GM19438 (cell line): ENCODE measurements at regions not wholly inside any gene's neighbourhood (a gene's known extent, or its start where the extent isn't known, plus 50 kb on each side); places are given as distances from the start of the nearest gene placed in this dataset.

Experiments
- ATAC-seq: cut with Tn5 transposase; IDR thresholded peaks from one replicate; pipeline ENCODE4 v1.9.1; 2021; ENCODE audit warnings: low read depth; ENCODE audit not compliant: unreplicated experiment

DNA sequence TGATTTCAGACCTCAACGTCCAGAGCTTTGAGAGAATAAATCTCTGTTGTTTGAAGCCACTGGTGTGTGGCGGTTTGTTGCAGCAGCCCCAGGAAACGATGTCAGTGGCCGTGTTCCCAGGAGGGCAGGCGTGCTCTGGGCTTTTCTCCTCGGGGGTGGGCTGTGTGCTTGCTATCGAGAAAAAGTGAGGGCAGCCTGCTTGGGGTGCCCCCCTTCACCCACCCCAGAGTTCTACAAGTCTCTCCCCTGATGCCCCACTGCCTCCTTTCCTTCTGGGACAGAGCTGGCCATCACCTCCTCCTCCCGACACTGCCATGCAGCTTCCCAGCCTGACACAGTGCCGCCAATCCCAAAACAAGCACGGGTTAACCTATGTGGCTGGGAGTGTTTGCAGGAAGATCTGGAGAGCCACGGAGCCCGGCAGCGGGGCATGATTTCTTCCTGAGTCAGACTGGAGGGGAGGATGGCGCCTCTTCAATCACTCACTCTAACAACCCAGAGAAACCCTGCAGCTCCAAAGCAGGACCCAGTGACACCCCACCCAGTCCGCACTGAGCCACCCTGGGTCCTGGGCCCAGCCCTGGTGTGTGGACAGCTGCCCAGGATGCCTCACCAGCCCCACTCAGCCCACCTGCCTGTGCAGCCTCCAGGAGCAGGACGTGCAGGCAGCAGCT is 213.7 kb upstream of the RAB6C start:
- ATAC-seq: no peak

DNA sequence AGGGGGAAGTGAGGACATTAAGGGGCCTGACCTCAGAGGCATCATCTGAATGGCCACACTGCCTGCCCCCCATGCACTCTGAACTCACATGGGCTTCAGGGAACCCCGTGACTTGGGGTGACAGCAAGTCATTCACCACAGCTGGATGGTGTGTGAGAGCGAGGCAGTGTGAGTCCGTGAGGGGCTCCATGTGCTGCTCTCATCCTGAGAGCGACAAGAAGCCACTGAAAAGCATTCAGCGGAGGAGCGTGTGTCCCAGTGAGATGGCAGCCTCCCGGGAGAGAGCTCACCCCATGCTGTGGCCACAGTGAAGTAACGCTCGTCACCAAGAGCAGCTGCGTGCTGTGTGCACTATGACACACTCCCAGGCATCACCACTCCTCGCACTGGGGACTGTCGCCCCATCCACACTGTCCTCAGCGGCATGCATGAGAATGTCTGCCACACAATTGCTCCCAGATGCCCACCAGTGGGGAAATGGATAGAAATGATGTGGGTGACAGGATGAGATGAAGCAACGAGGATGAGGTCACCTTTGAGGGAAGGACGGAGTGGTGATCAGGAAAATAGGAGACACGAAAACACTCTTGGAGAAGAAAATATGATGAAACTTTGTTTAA is 213.0 kb upstream of the RAB6C start:
- ATAC-seq: no peak

DNA sequence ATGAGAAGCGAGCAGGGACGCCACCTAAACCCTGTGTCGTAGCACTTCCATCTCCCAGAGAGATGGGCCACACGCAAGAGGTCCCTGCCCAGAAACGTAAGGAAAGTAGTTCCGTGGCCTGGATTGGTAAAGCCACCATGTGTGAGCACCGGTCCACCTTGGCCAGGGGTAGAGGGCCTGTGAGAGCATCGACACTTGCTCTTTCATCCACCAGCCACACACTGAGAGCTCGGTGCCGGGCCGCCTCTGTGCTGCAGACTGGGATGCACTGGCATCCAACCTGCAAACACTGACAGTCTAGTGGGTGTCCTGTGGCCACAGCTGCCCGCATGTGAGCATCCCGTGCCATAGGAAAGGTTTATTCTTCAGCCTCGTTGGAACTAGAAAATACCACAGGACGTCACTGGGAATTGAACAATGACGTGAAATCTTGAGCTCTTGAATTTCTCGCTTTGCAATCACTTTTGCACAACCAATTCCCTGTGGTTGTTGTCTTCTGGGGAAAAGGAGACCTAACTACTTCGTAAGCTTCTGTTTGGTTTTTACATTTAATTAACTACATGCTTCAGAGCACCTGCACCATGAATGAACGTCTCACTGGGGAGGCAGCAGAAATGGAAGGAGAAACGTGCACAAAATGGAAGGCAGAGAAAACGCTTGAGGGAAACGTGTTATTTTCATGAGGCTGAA is 212.0 kb upstream of the RAB6C start:
- no peak for ATAC-seq

DNA sequence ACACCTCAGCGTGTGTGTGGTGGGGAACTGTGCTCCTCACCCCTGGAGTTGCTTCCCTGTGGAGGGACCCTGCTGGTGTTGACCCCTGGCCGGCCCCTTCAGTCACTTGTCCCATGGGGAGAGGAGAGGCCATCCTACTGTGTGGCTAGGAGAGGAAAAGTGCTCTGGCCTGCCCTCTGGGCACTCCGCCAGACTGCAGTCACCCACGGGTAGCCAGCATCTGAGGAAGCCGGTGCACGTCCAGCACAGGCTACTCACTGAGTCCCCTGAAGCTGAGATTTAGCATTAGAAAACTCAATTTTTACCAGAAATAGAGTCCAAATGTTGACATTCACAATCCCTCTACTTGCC is 211.5 kb upstream of the RAB6C start:
- no peak for ATAC-seq

DNA sequence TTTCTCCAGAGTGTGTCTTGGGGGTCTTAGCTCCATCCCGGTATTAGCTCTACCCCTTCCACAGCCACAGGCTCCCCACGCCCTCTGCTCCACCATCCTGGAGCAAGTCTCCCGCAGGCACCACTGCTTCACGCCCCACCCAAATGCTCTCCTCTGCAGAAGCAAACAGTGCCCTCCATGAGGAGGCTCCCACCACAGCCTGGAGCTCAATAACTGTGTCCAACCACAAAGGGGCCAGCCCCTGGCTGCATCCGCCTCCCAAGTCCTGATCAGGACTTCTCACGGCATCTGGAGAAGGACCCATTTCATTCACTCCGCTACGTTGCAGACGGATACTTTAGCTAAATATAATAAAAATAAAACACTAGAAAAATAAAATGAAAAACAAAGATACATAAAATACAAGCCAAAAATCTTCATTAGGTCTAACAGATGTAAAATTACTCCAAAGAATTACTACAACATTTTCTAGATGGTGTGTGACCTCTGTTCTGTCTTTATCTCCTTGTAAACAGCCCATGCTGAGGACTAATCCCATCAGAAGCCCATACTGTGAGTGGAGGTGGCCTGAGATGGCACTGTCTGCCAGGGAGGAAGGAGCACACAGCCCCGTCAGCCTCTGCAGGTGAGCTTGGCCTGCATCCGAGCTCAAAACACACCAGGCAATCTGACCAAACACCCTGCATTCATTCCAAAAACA is 210.8 kb upstream of the RAB6C start:
- no peak for ATAC-seq

DNA sequence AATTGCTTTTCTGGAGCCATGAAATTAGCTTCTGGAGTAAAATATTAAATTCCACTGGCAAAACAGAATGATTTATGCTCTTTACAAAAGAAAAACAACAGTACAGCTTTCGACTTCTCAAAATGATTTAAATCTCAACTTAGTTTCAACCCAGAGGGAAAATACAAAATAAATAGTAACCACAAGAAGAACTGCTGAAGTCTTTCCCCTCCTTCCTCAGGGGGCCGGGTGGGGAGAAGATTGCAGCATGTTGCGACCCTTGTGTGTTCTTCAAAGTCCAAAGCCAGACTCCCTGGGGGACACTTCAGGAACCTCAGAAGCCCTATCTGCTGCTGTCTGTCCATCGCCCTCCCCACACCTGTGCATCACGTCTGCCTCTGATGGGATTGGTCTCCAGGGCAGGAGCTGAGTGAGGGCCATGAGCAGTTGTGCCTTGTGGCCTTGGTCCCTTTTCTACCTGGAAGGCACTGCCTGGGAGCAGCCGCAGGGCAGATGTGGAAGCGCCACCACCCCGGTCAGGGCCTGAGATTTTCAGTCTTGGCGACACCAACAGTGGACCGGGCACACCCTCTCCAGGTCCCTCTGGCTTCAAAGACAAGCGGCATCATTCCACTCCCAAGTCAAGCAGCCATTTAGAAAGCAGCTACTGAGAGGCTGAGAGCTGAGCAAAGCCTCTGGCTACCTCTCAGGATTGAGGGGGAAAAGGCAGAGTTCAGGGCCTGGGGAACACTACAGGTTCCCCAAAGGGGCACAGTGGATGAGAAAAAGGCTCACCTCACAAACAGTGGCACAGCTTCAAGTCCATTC is 210.1 kb upstream of the RAB6C start:
- ATAC-seq: no peak

DNA sequence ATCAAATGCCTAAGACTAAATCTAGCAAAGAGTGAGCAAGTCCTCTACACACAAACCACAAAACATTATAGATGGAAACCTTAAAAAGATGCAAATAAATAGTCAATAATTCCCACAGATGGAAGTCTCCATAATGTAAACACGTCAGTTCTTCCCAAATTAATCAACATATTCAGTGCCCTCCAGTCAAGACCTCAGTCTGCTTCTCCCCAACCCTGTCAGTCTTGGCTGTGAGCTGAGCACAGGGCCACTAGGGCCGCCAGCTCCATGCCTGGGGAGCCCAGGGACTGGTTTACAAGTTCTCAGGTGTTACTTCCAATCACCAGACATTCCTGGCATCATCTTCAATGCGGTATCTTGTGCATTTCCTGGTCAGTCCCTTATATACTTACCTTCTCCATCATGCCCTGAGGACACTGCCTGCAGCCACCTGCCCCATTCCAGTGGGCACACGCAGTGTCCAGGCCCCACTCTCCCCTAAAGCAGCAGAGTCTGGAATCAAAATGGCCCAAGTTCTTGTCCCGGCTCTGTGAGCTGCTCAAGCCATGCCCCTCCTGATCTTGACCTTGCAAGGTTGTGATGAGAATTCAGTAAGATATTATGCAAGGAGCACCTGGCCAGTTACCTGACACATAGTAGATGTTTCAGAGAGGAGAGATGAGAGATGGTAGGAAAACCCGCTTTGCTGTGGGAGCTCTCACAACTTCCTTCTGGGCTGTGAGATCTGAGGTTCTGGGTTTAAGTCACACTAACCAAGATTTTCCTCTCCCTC is 207.9 kb upstream of the RAB6C start:
- no peak for ATAC-seq

DNA sequence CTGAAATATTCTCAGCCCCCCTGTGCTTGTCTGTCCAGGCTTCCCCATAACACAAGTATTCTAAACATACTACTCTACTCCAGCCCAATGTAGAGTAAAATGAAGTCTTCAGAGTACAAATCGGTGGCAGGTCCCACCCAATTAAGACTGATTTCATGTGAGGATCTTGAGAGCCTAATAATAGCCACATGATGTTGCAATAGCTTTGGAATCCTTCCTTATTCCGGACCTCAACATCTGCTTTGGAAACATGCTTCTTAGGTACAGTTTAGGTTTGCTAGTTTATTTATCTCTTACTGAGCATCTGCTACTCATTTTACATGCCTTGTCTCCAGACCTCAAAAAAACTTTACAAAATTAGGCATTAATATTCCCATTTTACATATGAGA is 207.3 kb upstream of the RAB6C start:
- ATAC-seq: no peak

DNA sequence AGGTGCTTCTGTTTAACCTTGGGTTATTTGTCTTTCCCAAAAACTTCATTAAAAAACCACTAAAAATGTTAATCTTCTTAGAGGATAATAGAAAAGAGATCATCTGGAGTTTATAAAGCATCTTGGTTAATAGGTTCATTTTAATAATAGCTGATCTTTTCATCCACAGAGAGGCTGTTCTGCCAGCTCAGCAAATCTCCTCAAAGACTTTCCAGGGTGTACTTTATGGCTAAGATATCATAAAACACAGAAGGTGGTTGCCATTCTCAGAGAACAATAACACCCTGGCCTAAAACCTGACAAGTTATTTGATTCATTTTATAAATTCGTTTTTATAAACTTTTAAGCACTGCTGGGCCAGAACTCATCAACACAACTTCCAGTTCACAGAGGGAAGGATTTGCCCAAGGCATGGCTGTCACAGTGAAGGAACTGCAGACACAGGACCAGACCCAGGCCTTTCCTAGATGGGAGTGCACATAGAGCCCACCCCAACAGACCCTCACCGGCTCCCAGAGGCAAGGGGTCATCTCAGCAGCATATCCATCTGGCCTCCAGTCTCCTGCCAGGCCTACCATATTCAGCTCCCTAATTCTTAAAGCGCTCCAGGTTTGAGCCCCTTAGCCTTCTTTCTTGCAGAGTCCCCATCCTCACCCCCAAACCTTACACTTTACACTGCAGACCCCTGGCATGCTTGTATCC is 203.4 kb upstream of the RAB6C start:
- no peak for ATAC-seq

DNA sequence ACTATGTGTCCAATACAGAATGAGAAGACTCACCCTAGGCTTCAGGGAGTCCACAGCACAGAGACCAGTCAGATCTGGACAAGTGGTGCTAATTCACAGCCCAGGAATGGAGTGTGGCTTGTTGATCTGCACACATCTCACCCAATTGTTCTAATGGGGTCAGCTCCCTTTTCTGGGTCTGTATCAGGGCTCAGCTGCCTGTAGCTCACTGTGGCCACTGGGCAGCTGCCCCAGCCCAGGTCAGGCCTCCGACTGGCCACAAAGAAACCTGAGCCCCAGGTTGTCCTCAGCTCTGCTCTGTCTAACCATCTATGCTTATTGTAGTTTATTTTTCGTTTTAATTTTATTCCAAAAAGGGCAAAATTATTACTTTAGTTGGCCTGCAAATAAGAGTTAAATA is 202.3 kb upstream of the RAB6C start:
- ATAC-seq: no peak

DNA sequence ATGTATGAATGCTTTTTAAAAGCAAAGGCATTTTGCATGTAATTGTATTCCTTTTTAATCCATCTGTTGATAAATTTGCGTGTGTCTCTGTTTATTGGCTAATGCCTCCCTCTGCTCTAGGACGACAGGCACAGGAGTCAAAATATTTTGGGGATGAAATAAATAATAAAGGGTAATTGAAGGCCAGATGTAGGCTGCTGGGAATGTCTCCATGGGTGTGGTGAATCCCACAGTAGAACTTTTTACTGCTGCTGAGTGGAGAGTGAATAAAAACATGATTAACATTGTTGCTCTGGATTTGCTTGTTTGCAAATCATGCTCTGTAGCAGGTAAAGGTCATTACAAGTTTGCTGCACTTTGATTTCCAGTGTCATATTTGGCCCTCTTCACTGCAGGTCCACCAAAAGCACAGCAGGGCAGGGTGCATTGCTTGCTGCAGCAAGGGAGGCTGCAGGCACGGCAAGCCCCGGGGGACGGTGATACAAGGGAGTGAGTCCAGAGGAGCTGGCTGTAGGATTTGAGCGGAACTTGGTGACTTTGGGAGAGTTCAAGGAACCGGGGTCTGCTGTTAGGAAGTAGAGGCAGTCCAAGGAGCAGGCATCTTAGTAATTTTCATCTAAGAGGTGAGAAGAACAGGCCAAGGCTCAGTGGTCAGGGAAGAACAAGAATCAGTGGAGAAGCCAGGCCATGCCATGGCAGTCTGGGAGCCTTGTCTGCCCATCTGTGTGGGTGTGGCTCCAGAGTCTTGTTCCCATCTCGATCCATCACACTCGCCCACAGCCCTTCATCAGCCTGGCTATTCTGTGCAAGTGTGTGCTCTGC is 201.5 kb upstream of the RAB6C start:
- no peak for ATAC-seq

DNA sequence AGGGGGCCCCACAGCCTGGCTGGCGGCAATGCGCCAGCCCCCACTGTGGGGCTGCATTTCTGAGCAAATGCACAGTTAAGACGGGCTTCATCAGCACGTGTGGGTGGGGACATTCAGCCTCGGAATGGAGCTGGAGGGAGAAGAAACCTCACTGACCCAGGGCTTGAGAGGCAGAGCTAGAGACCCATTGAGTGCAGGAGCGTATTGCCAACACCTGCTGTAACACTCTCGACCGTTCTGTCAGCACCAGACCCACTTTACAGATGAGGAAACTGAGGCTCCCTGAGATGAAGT is 200.9 kb upstream of the RAB6C start:
- no peak for ATAC-seq

DNA sequence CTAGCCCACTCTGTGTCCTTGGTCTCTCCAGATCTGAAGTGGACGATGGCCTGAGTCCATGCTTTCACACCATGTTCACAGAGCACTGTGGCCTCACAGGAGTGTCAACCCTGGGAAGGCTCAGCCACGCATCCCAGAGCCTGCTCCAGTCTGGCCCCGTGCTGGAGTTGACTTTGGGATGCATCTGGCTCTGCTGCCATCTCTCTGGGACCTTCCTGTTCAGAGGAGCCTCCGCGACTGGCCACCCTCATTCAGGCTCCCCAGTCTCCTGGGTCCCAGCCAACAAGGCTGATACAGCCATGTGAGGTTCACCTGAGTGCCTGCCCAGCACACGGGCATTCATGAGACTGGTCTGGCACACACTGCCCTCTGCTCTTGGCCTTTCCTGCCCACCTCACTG is 199.7 kb upstream of the RAB6C start:
- ATAC-seq: no peak

DNA sequence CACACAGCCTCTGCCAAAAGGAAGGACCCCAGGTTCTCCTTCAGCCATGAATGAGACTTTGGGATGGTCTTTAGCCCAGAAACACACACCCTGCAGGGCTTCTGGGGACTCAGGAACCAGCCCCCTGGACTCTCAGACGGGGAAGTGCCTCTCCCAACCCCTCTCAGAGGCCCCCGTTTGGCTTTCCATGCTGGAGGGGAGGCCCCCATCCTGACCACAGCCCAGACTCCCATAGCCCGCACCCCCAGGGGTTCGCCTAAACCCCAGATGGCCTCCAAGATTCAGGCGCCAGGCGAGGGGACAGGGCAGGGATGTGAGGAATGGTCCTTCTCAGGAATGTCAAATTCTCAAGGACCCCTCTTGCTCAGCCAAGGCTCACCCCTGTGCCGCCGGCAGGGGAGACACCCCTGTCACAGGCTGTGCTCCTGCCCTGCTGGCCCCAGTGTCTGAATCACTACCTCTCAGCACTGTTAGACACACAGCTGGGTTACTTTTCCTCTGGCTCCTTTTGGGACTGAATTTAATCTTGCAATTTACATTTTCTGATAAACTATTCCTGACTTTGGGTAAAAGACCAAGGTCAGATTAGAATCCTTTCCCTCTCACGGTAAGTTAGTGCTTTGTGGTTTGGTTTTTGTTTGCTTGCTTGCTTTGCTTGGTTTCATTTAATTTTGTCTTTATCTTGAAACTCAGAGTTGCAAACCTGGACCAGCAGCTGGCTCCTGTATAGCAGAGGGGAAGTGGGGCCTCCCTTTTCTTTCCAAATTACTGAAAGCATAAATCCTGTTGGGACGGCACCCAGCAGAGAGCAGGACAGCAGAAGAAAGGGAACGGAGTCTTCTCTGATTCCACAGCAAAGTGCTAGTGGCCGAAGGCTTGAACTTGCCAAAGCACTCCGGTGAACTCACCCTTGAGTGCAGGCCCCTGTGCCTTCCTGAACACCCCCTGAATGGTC is 198.9 kb upstream of the RAB6C start:
- no peak for ATAC-seq

DNA sequence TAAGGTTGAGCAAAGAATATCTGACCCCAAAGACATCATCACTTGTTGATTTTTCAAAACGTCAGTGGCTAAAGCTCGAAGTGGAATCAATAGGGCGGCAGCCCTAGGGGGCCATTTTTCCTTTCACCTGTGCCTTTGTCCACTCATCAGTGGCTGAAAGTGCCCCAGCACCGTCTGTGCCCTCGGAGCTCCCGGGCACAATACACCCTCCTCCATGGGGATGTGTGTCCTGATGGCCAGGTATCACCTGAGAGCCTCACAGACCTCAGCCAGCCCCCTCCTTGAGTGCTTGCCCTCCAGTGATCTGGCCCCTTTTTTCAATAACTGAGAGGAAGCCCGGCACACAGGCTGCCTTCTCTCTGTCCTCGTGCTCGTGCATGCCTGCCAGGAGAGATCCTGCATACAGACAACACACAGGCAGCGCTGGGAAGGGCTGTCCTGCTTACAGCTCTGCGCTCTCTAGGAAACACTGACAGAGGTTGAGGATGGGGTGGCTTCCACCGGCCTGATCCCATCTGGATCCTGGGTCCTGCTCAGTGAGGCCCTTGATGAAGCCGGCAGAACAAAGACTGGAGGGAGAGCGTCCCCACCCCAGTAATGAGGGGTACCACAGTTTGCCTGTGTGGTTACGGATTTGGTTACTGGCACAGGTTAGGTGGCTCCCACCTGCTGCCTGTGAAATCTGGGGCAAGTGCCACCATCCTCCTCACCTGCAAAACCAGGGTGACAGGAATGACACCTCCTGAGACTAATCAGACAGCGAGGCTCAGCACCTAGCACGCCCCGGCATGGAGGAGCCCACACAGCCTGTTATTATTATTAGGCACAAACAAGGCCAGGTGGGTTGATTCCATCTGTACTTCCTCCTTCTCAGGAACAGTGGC is 197.5 kb upstream of the RAB6C start:
- no peak for ATAC-seq

DNA sequence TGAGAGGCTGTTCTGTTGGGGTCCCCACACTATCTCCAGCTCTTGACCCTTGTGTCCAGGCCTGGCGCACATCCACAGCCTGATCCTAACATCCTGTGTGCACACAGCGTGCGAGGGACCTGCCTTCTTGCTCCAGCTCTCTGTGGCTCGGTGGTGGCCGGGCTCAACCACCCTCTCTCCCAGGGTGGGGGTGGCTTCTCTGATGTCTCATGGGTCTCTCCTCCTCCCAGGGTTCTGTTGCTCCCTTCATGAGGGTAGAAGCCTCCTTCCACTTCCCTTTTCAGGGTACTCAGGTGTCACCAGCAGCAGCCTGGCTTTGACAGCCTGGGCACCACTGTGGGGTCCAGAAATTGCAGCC is 196.9 kb upstream of the RAB6C start:
- no peak for ATAC-seq

DNA sequence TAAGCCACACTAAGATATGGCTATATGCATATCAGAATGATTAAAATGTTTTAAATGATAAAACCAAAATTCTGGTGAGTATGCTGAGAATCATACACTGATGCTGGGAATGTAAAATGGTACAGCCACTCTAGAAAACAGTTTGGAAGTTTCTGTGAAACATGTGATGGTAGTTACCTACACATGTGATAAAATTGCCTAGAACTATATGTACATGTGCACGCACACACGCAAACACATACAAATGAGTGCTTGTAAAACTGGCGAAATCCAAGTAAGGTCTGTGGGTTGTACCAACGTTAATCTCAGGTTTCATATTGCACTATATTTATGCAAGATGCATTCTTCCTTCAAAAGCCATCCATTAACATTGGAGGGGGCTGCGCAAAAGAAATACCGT is 195.0 kb upstream of the RAB6C start:
- no peak for ATAC-seq
